GM19372 (cell line): ENCODE measurements at regions not wholly inside any gene's neighbourhood (a gene's known extent, or its start where the extent isn't known, plus 50 kb on each side); places are given as distances from the start of the nearest gene placed in this dataset.

Source experiments
- ATAC-seq: cut with Tn5 transposase; IDR thresholded peaks from one replicate; pipeline ENCODE4 v1.9.1; 2021; ENCODE audit warnings: mild to moderate bottlenecking, low read depth, moderate library complexity; ENCODE audit not compliant: unreplicated experiment

GRCh38 chr6:99091985-99092384 is 144.2 kb upstream of the FBXL4 start:
- ATAC-seq = no peak

- no peak for ATAC-seq
Measured at GRCh38 chr6:99080191-99080590, 132.4 kb upstream of the FBXL4 start.

- ATAC-seq = no peak
Measured at GRCh38 chr6:99079058-99079457, 131.3 kb upstream of the FBXL4 start.

GRCh38 chr6:99073223-99073622 is 125.5 kb upstream of the FBXL4 start:
- no peak for ATAC-seq

- ATAC-seq = no peak
Measured at GRCh38 chr6:99066044-99066443, 118.3 kb upstream of the FBXL4 start.

GRCh38 chr6:99064834-99065233 is 117.1 kb upstream of the FBXL4 start:
- no peak for ATAC-seq

- ATAC-seq = no peak
Measured at GRCh38 chr6:99036672-99037071, 88.9 kb upstream of the FBXL4 start.

GRCh38 chr6:99032396-99032795 is 84.7 kb upstream of the FBXL4 start:
- ATAC-seq = no peak

GRCh38 chr6:99031957-99032356 is 84.2 kb upstream of the FBXL4 start:
- no peak for ATAC-seq

GRCh38 chr6:99030915-99031314 is 83.2 kb upstream of the FBXL4 start:
- ATAC-seq = no peak

- no peak for ATAC-seq
Measured at GRCh38 chr6:99026135-99026534, 78.4 kb upstream of the FBXL4 start.

GRCh38 chr6:99024089-99024488 is 76.3 kb upstream of the FBXL4 start:
- no peak for ATAC-seq

GRCh38 chr6:99022039-99022609 is 74.4 kb upstream of the FBXL4 start:
- no peak for ATAC-seq

- no peak for ATAC-seq
Measured at GRCh38 chr6:99019381-99019780, 71.6 kb upstream of the FBXL4 start.

GRCh38 chr6:99017150-99017549 is 69.4 kb upstream of the FBXL4 start:
- no peak for ATAC-seq

- ATAC-seq = peak; percentile 52
Measured at GRCh38 chr6:99016355-99016754, 68.6 kb upstream of the FBXL4 start.

- no peak for ATAC-seq
Measured at GRCh38 chr6:99014061-99014460, 66.3 kb upstream of the FBXL4 start.

- no peak for ATAC-seq
Measured at GRCh38 chr6:99013661-99014060, 65.9 kb upstream of the FBXL4 start.

- ATAC-seq = no peak
Measured at GRCh38 chr6:99013145-99013544, 65.4 kb upstream of the FBXL4 start.

- no peak for ATAC-seq
Measured at GRCh38 chr6:99011151-99011550, 63.4 kb upstream of the FBXL4 start.

GRCh38 chr6:99002831-99003230 is 55.1 kb upstream of the FBXL4 start:
- ATAC-seq = no peak

- no peak for ATAC-seq
Measured at GRCh38 chr6:98998103-98998502, 50.4 kb upstream of the FBXL4 start.
